Fibroblast of lung (primary cell): ENCODE measurements at regions not wholly inside any gene's neighbourhood (a gene's known extent, or its start where the extent isn't known, plus 50 kb on each side); places are given as distances from the start of the nearest gene placed in this dataset.

Experiments used
- DNase-seq, 2 donors: peaks; one replicate each; pipeline versions ENCODE4 v3.0.0 to v3.0.0-alpha.2; 2010; ENCODE audit warnings: low read depth in 2 of 2
- H2AFZ ChIP-seq: 2 replicates; pipeline ENCODE4 v1.5.1; 2012; ENCODE audit warnings: low read length, control low read depth, inconsistent platforms
- H3K27ac ChIP-seq: 2 replicates; pipeline ENCODE4 v1.5.1; 2011; ENCODE audit warnings: low read length, control low read depth; ENCODE audit not compliant: insufficient read depth
- H3K27me3 ChIP-seq: 2 replicates; pipeline ENCODE4 v1.5.1; 2011; ENCODE audit warnings: mild to moderate bottlenecking, low read length; ENCODE audit not compliant: control insufficient read depth, insufficient read depth
- H3K36me3 ChIP-seq: 2 replicates; pipeline ENCODE4 v1.5.1; 2011; ENCODE audit warnings: low read length; ENCODE audit not compliant: control insufficient read depth, insufficient read depth
- H3K4me1 ChIP-seq: 2 replicates; pipeline ENCODE4 v1.5.1; 2011; ENCODE audit warnings: low read length; ENCODE audit not compliant: control insufficient read depth, insufficient read depth; ENCODE audit errors: extremely low read depth
- H3K4me2 ChIP-seq: 2 replicates; pipeline ENCODE4 v1.5.1; 2011; ENCODE audit warnings: low read length, control low read depth; ENCODE audit not compliant: insufficient read depth; ENCODE audit errors: extremely low read depth
- H3K4me3 ChIP-seq, 4 experiments: fragments of 200-600 bp in 1 of 4; sonication (generic) in 1 of 4; replicated peaks in 1 of 4; 2 replicates each; pipeline ENCODE4 v1.5.1; 2011 to 2016; ENCODE audit warnings: low read length in 4 of 4, low read depth in 3 of 4, mild to moderate bottlenecking in 3 of 4, control low read depth in 2 of 4, inconsistent platforms in 1 of 4, mixed read lengths in 1 of 4; ENCODE audit not compliant: insufficient read depth in 1 of 4; ENCODE audit errors: control extremely low read depth in 1 of 4
- H3K79me2 ChIP-seq: 2 replicates; pipeline ENCODE4 v1.5.1; 2012; ENCODE audit warnings: mild to moderate bottlenecking, low read length, inconsistent platforms; ENCODE audit not compliant: control insufficient read depth, insufficient read depth
- H3K9ac ChIP-seq: 2 replicates; pipeline ENCODE4 v1.5.1; 2011; ENCODE audit warnings: mild to moderate bottlenecking, low read length, control low read depth; ENCODE audit not compliant: insufficient read depth
- H3K9me3 ChIP-seq: 2 replicates; pipeline ENCODE4 v1.5.1; 2012; ENCODE audit warnings: low read depth, low read length; ENCODE audit not compliant: control insufficient read depth, insufficient read depth
- H4K20me1 ChIP-seq: 2 replicates; pipeline ENCODE4 v1.5.1; 2011; ENCODE audit warnings: low read length; ENCODE audit not compliant: control insufficient read depth, insufficient read depth; ENCODE audit errors: extremely low read depth
- CTCF ChIP-seq, 2 donors: IDR thresholded peaks in 1 of 2; conservative IDR thresholded peaks in 1 of 2; 1 replicate in 1 of 2; 2 replicates in 1 of 2; pipeline ENCODE4 v1.5.1; 2011 to 2012; ENCODE audit warnings: low read length in 2 of 2, control low read depth in 1 of 2, inconsistent platforms in 1 of 2, low read depth in 1 of 2, mild to moderate bottlenecking in 1 of 2
- EZH2 ChIP-seq: IDR thresholded peaks from 2 replicates; pipeline ENCODE4 v1.5.1; 2012; ENCODE audit warnings: low read length, control low read depth, mild to moderate bottlenecking; ENCODE audit errors: missing control alignments

- Histone ChIP-seq H3K4me3 (no peak overlapping the region), H3K4me2 (no peak overlapping the region), H4K20me1 (no peaks in the 10 kb centered on the region), H3K27ac (no peak overlapping the region), H3K4me1 (no peaks in the 10 kb centered on the region), H3K79me2 (no peaks in the 10 kb centered on the region), H3K36me3 (no peaks in the 10 kb centered on the region), H2AFZ (no peak overlapping the region), H3K27me3 (no peaks in the 10 kb centered on the region), H3K9me3 (no peaks in the 10 kb centered on the region), H3K9ac (no peak overlapping the region)
- DNase-seq, result no peak
- TF ChIP-seq CTCF (conservative IDR thresholded peaks at IDR 0.05 in 1 of 2, IDR thresholded peaks at IDR 0.05 in 1 of 2; ENCODE audit: low read depth in 1 of 2, low read length in 2 of 2), result no peak
- TF ChIP-seq EZH2, result no peak
Observed at GRCh38 chr6:138012682-138013081, 94.5 kb downstream of the PERP start.

GRCh38 chr6:138013959-138014358 lies 93.3 kb downstream of the PERP start:
- Histone ChIP-seq H3K9ac (no peak overlapping the region), H3K79me2 (no peaks in the 10 kb centered on the region), H3K9me3 (no peaks in the 10 kb centered on the region), H2AFZ (no peak overlapping the region), H4K20me1 (no peaks in the 10 kb centered on the region), H3K27me3 (no peaks in the 10 kb centered on the region), H3K4me3 (no peak overlapping the region), H3K27ac (no peak overlapping the region), H3K36me3 (no peaks in the 10 kb centered on the region), H3K4me1 (no peaks in the 10 kb centered on the region), H3K4me2 (no peak overlapping the region)
- TF ChIP-seq EZH2 (no peak), CTCF (conservative IDR thresholded peaks at IDR 0.05 in 1 of 2, IDR thresholded peaks at IDR 0.05 in 1 of 2; ENCODE audit: low read depth in 1 of 2, low read length in 2 of 2) (no peak)
- no peak for DNase-seq

- no peak overlapping the region for H3K4me3 ChIP-seq
- no peaks in the 10 kb centered on the region for H3K9me3 ChIP-seq
- no peak overlapping the region for H3K4me2 ChIP-seq
- TF ChIP-seq EZH2, result no peak
- TF ChIP-seq CTCF (conservative IDR thresholded peaks at IDR 0.05 in 1 of 2, IDR thresholded peaks at IDR 0.05 in 1 of 2; ENCODE audit: low read depth in 1 of 2, low read length in 2 of 2), result no peak
- no peaks in the 10 kb centered on the region for H3K4me1 ChIP-seq
- H4K20me1 ChIP-seq, result no peaks in the 10 kb centered on the region
- no peaks in the 10 kb centered on the region for H3K79me2 ChIP-seq
- no peaks in the 10 kb centered on the region for H3K36me3 ChIP-seq
- no peaks in the 10 kb centered on the region for H3K27me3 ChIP-seq
- no peak overlapping the region for H3K27ac ChIP-seq
- no peak overlapping the region for H3K9ac ChIP-seq
- no peak overlapping the region for H2AFZ ChIP-seq
- no peak for DNase-seq
Observed at GRCh38 chr6:138017166-138017757, 90.0 kb downstream of the PERP start.
